Activated CD4-positive, alpha-beta T cell treated with anti-CD3 and anti-CD28 coated beads, Interleukin-2, amount 10 ng/mL, durations not matched to agents 7 days and 5 days (primary cell): ENCODE measurements at regions not wholly inside any gene's neighbourhood (a gene's known extent, or its start where the extent isn't known, plus 50 kb on each side); places are given as distances from the start of the nearest gene placed in this dataset.
"Not testable (repeated sequence)": the region's sequence is repeated elsewhere in the genome, so short reads cannot be mapped to it uniquely, and the experiment has no call there.

Experiments
- CTCF ChIA-PET: fragments of 350-600 bp; sonication (Branson Sonifier 250); formaldehyde crosslinking; loops from one replicate; lab custom pipeline; 2021; ENCODE audit warnings: antibody characterized with exemption; lab: Charles Lee
- POLR2A ChIA-PET: fragments of 350-600 bp; sonication (Branson Sonifier 250); formaldehyde crosslinking; loops from one replicate; lab custom pipeline; 2021; ENCODE audit warnings: antibody characterized with exemption; lab: Charles Lee
- DNase-seq: peaks from one replicate; pipeline ENCODE4 v3.0.0-alpha.2; 2020
- H3K27ac Mint-ChIP-seq: one replicate; pipeline ENCODE4 v1.8.0; 2021; ENCODE audit warnings: mild to moderate bottlenecking, moderate library complexity, mixed read lengths
- H3K27me3 Mint-ChIP-seq: one replicate; pipeline ENCODE4 v1.8.0; 2021; ENCODE audit warnings: mixed read lengths
- H3K36me3 Mint-ChIP-seq: one replicate; pipeline ENCODE4 v1.8.0; 2021; ENCODE audit warnings: low read depth, mixed read lengths
- H3K4me1 Mint-ChIP-seq: one replicate; pipeline ENCODE4 v1.8.0; 2021; ENCODE audit warnings: mixed read lengths
- H3K4me3 Mint-ChIP-seq: one replicate; pipeline ENCODE4 v1.8.0; 2021; ENCODE audit warnings: mild to moderate bottlenecking, moderate library complexity, mixed read lengths
- H3K9me3 Mint-ChIP-seq: one replicate; pipeline ENCODE4 v1.8.0; 2021; ENCODE audit warnings: mixed read lengths

GRCh38 chr2:11077411-11077810 is 77.9 kb upstream of the SLC66A3 start:
- H3K4me3 Mint-ChIP-seq: no peak overlapping the region
- H3K4me1 Mint-ChIP-seq: peaks cover 11% of the 10 kb centered on the region
- H3K27me3 Mint-ChIP-seq: peaks cover 17% of the 10 kb centered on the region
- ChIA-PET CTCF (no interaction called here), POLR2A (no interaction called here)
- H3K27ac Mint-ChIP-seq: no peak overlapping the region
- no peak for DNase-seq
- H3K9me3 Mint-ChIP-seq: no peaks in the 10 kb centered on the region
- H3K36me3 Mint-ChIP-seq: no peaks in the 10 kb centered on the region

- no peak overlapping the region for H3K27ac Mint-ChIP-seq
- POLR2A ChIA-PET: no interaction called here
- no peak overlapping the region for H3K4me3 Mint-ChIP-seq
- H3K36me3 Mint-ChIP-seq: no peaks in the 10 kb centered on the region
- H3K27me3 Mint-ChIP-seq: peaks cover 8% of the 10 kb centered on the region
- no peak for DNase-seq
- CTCF ChIA-PET: interaction anchor here (0.5 to 1.0 kb wide), 3 partner anchors 24 to 613 kb away, joined by 3 to 4 read pairs (median 3); no protein-coding TSS in a partner anchor
- no peaks in the 10 kb centered on the region for H3K9me3 Mint-ChIP-seq
- no peaks in the 10 kb centered on the region for H3K4me1 Mint-ChIP-seq
These were observed 76.0 kb upstream of the SLC66A3 start for GRCh38 chr2:11079136-11079824.

GRCh38 chr2:11080253-11081115 is 74.8 kb upstream of the SLC66A3 start:
- no peak for DNase-seq
- CTCF ChIA-PET: no interaction called here
- H3K27ac Mint-ChIP-seq: peak overlapping the region; percentile 44
- H3K36me3 Mint-ChIP-seq: no peaks in the 10 kb centered on the region
- H3K4me1 Mint-ChIP-seq: no peaks in the 10 kb centered on the region
- no peaks in the 10 kb centered on the region for H3K9me3 Mint-ChIP-seq
- POLR2A ChIA-PET: no interaction called here
- H3K27me3 Mint-ChIP-seq: peaks cover 16% of the 10 kb centered on the region
- H3K4me3 Mint-ChIP-seq: no peak overlapping the region

GRCh38 chr2:11082880-11083279 is 72.4 kb upstream of the SLC66A3 start:
- ChIA-PET POLR2A (interaction anchor here (0.6 kb wide), 1 partner anchor 29 kb away, joined by 3 read pairs; no protein-coding TSS in a partner anchor), CTCF (no interaction called here)
- Mint-ChIP-seq H3K4me1 (no peaks in the 10 kb centered on the region), H3K27ac (no peak overlapping the region), H3K9me3 (no peaks in the 10 kb centered on the region), H3K27me3 (peaks cover 25% of the 10 kb centered on the region), H3K4me3 (no peak overlapping the region), H3K36me3 (no peaks in the 10 kb centered on the region)
- no peak for DNase-seq

- H3K4me3 Mint-ChIP-seq: not testable (repeated sequence)
- peaks cover 33% of the 10 kb centered on the region for H3K27me3 Mint-ChIP-seq
These were observed 66.4 kb upstream of the SLC66A3 start for GRCh38 chr2:11088821-11089220.

GRCh38 chr2:11090187-11090586 is 65.1 kb upstream of the SLC66A3 start:
- no peaks in the 10 kb centered on the region for H3K4me1 Mint-ChIP-seq
- CTCF ChIA-PET: no interaction called here
- no peaks in the 10 kb centered on the region for H3K36me3 Mint-ChIP-seq
- no peak overlapping the region for H3K4me3 Mint-ChIP-seq
- peaks cover 27% of the 10 kb centered on the region for H3K27me3 Mint-ChIP-seq
- DNase-seq: no peak
- POLR2A ChIA-PET: no interaction called here
- no peak overlapping the region for H3K27ac Mint-ChIP-seq
- H3K9me3 Mint-ChIP-seq: no peaks in the 10 kb centered on the region

More at GRCh38 chr2:11088821-11089220, 66.4 kb upstream of the SLC66A3 start:
- DNase-seq, POLR2A ChIA-PET, H3K4me1 Mint-ChIP-seq, H3K9me3 Mint-ChIP-seq, H3K27ac Mint-ChIP-seq, H3K36me3 Mint-ChIP-seq: not testable (repeated sequence)
- CTCF ChIA-PET: interaction anchor here (0.7 kb wide), 1 partner anchor 604 kb away, joined by 3 read pairs; no protein-coding TSS in a partner anchor

- POLR2A ChIA-PET: no interaction called here
- H3K36me3 Mint-ChIP-seq: no peaks in the 10 kb centered on the region
- DNase-seq: no peak
- CTCF ChIA-PET: interaction anchor here (1.1 kb wide), 1 partner anchor 31 kb away, joined by 4 read pairs; no protein-coding TSS in a partner anchor
- H3K4me3 Mint-ChIP-seq: no peak overlapping the region
- no peaks in the 10 kb centered on the region for H3K9me3 Mint-ChIP-seq
- no peaks in the 10 kb centered on the region for H3K4me1 Mint-ChIP-seq
- H3K27ac Mint-ChIP-seq: no peak overlapping the region
- peaks cover 12% of the 10 kb centered on the region for H3K27me3 Mint-ChIP-seq
These were observed 62.4 kb upstream of the SLC66A3 start for GRCh38 chr2:11092701-11093335.

- Mint-ChIP-seq H3K36me3 (no peaks in the 10 kb centered on the region), H3K9me3 (no peaks in the 10 kb centered on the region), H3K27ac (no peak overlapping the region), H3K4me1 (no peaks in the 10 kb centered on the region), H3K4me3 (no peak overlapping the region), H3K27me3 (peaks cover 11% of the 10 kb centered on the region)
- CTCF ChIA-PET: interaction anchor here (1.1 to 1.6 kb wide), 2 partner anchors 31 to 40 kb away, joined by 3 to 4 read pairs; a partner anchor contains a TSS
- POLR2A ChIA-PET: no interaction called here
- no peak for DNase-seq
These were observed 61.8 kb upstream of the SLC66A3 start for GRCh38 chr2:11093467-11093866.

GRCh38 chr2:11094021-11094810 is 61.1 kb upstream of the SLC66A3 start:
- Mint-ChIP-seq H3K9me3 (no peaks in the 10 kb centered on the region), H3K27ac (no peak overlapping the region), H3K36me3 (no peaks in the 10 kb centered on the region), H3K4me1 (no peaks in the 10 kb centered on the region), H3K27me3 (peaks cover 10% of the 10 kb centered on the region), H3K4me3 (no peak overlapping the region)
- CTCF ChIA-PET: interaction anchor here (1.0 to 1.6 kb wide), 3 partner anchors 30 to 40 kb away, joined by 3 to 4 read pairs (median 3); a partner anchor contains a TSS
- POLR2A ChIA-PET: interaction anchor here (0.6 kb wide), 1 partner anchor 114 kb away, joined by 9 read pairs; no protein-coding TSS in a partner anchor
- DNase-seq: no peak

GRCh38 chr2:11096591-11096990 is 58.7 kb upstream of the SLC66A3 start:
- H3K4me3 Mint-ChIP-seq: no peak overlapping the region
- H3K27ac Mint-ChIP-seq: no peak overlapping the region
- H3K27me3 Mint-ChIP-seq: peaks cover 19% of the 10 kb centered on the region
- CTCF ChIA-PET: no interaction called here
- DNase-seq: no peak
- POLR2A ChIA-PET: no interaction called here
- H3K36me3 Mint-ChIP-seq: no peaks in the 10 kb centered on the region
- peaks cover 4% of the 10 kb centered on the region for H3K9me3 Mint-ChIP-seq
- no peaks in the 10 kb centered on the region for H3K4me1 Mint-ChIP-seq

GRCh38 chr2:11097038-11097720 is 58.1 kb upstream of the SLC66A3 start:
- CTCF ChIA-PET: no interaction called here
- Mint-ChIP-seq H3K36me3 (no peaks in the 10 kb centered on the region), H3K27me3 (peaks cover 24% of the 10 kb centered on the region), H3K27ac (no peak overlapping the region), H3K4me1 (peaks cover 5% of the 10 kb centered on the region), H3K4me3 (no peak overlapping the region), H3K9me3 (peaks cover 4% of the 10 kb centered on the region)
- POLR2A ChIA-PET: no interaction called here
- DNase-seq: no peak
